Endothelial cell of umbilical vein (primary cell): ENCODE measurements at regions not wholly inside any gene's neighbourhood (a gene's known extent, or its start where the extent isn't known, plus 50 kb on each side); places are given as distances from the start of the nearest gene placed in this dataset.

ENCODE experiments used
- BruUV-seq: library from RNA; stranded (reverse); fragments of 400-500 nt; replicated peaks from 2 replicates; lab custom pipeline; 2021; lab: Mats Ljungman, UMichigan
- CTCF ChIA-PET: fragments of 300-600, 350-600 bp; sonication (Branson Sonifier 250); formaldehyde crosslinking; loops from one replicate; lab custom pipeline; 2021; ENCODE audit warnings: antibody characterized with exemption, inconsistent platforms; lab: Charles Lee
- POLR2A ChIA-PET: fragments of 300-600, 350-600 bp; sonication (Branson Sonifier 250); formaldehyde crosslinking; loops from one replicate; lab custom pipeline; 2021; ENCODE audit warnings: antibody characterized with exemption, inconsistent platforms; lab: Charles Lee
- DNase-seq: peaks from one replicate; pipeline ENCODE4 v3.0.0-alpha.2; 2011; ENCODE audit warnings: low read depth, low spot score
- FAIRE-seq: peaks from 2 replicates; lab custom pipeline; 2011; peaks lifted over from hg19 to GRCh38; lab: Jason Lieb, UNC
- H2AFZ ChIP-seq: 2 replicates; pipeline ENCODE4 v1.6.0; 2012; ENCODE audit warnings: low read depth, low read length, control low read depth, inconsistent platforms
- H3K27ac ChIP-seq: 2 replicates; pipeline ENCODE4 v1.5.1; 2011; ENCODE audit warnings: low read depth, mild to moderate bottlenecking, control low read depth, low read length, moderate library complexity; ENCODE audit not compliant: insufficient read depth
- H3K27me3 ChIP-seq, 2 experiments: 2 replicates each; pipeline versions ENCODE4 v1.6.0 to v1.6.1; 2011; ENCODE audit warnings: low read length in 2 of 2, mixed read lengths in 1 of 2; ENCODE audit not compliant: control insufficient read depth in 2 of 2, insufficient read depth in 2 of 2
- H3K36me3 ChIP-seq, 2 experiments: 2 replicates in 1 of 2; 3 replicates in 1 of 2; pipeline ENCODE4 v1.5.1; 2011; ENCODE audit warnings: low read length in 2 of 2, mild to moderate bottlenecking in 1 of 2, moderate library complexity in 1 of 2; ENCODE audit not compliant: control insufficient read depth in 2 of 2, insufficient read depth in 2 of 2; ENCODE audit errors: extremely low read depth in 1 of 2
- H3K4me1 ChIP-seq: 3 replicates; pipeline ENCODE4 v1.5.1; 2011; ENCODE audit warnings: mild to moderate bottlenecking, low read length; ENCODE audit not compliant: control insufficient read depth, insufficient read depth; ENCODE audit errors: extremely low read depth
- H3K4me2 ChIP-seq: 2 replicates; pipeline ENCODE4 v1.6.1; 2011; ENCODE audit warnings: low read length, control low read depth, mixed read lengths; ENCODE audit not compliant: insufficient read depth
- H3K4me3 ChIP-seq, 3 experiments: fragments of 200-600 bp in 1 of 3; sonication (generic), shearing (Covaris generic) in 1 of 3; replicated peaks in 1 of 3; 2 replicates each; pipeline ENCODE4 v1.5.1; 2011 to 2016; ENCODE audit warnings: control low read depth in 3 of 3, low read length in 3 of 3, mild to moderate bottlenecking in 2 of 3, inconsistent platforms in 1 of 3, low read depth in 1 of 3, moderate library complexity in 1 of 3; ENCODE audit not compliant: insufficient read depth in 1 of 3
- H3K79me2 ChIP-seq: 2 replicates; pipeline ENCODE4 v1.6.0; 2012; ENCODE audit warnings: low read length, inconsistent platforms; ENCODE audit not compliant: control insufficient read depth, insufficient read depth
- H3K9ac ChIP-seq: replicated peaks from 2 replicates; pipeline ENCODE3; 2011; ENCODE audit warnings: low read length, control low read depth; ENCODE audit not compliant: insufficient read depth; ENCODE audit errors: extremely low read depth
- H3K9me1 ChIP-seq: replicated peaks from 3 replicates; pipeline ENCODE4 v1.6.0; 2011; ENCODE audit warnings: mild to moderate bottlenecking, low read length; ENCODE audit not compliant: control insufficient read depth, insufficient read depth; ENCODE audit errors: extremely low read depth
- H3K9me3 ChIP-seq: replicated peaks from 2 replicates; pipeline ENCODE4 v1.5.1; 2012; ENCODE audit warnings: low read length, inconsistent platforms; ENCODE audit not compliant: control insufficient read depth, insufficient read depth
- H4K20me1 ChIP-seq: replicated peaks from 2 replicates; pipeline ENCODE3; 2011; ENCODE audit warnings: mild to moderate bottlenecking, low read length; ENCODE audit not compliant: control insufficient read depth, insufficient read depth; ENCODE audit errors: extremely low read depth
- EZH2 ChIP-seq: IDR thresholded peaks from 2 replicates; pipeline ENCODE4 v1.6.1; 2012; ENCODE audit warnings: borderline replicate concordance, low read depth, mild to moderate bottlenecking, moderate library complexity, low read length, inconsistent platforms; ENCODE audit not compliant: severe bottlenecking
- FOS ChIP-seq: IDR thresholded peaks from 2 replicates; pipeline ENCODE4 v1.6.1; 2011; ENCODE audit warnings: mild to moderate bottlenecking, low read length, moderate library complexity, borderline replicate concordance; ENCODE audit not compliant: insufficient read depth
- GATA2 ChIP-seq: IDR thresholded peaks from 2 replicates; pipeline ENCODE4 v1.7.0; 2011; ENCODE audit warnings: low read depth, mild to moderate bottlenecking, moderate library complexity, mixed read lengths, low read length; ENCODE audit not compliant: insufficient read length, insufficient read depth
- JUN ChIP-seq: IDR thresholded peaks from 2 replicates; pipeline ENCODE4 v1.6.1; 2011; ENCODE audit warnings: borderline replicate concordance, low read depth; ENCODE audit not compliant: insufficient read length, insufficient read depth
- MYC ChIP-seq: IDR thresholded peaks from one replicate; pipeline ENCODE4 v1.6.1; 2011; ENCODE audit warnings: mild to moderate bottlenecking, low read depth, low read length
- POLR2A ChIP-seq: IDR thresholded peaks from 2 replicates; pipeline ENCODE4 v1.6.1; 2012; ENCODE audit warnings: low read depth, mild to moderate bottlenecking, control low read depth, low read length
- POLR2AphosphoS5 ChIP-seq: IDR thresholded peaks from 2 replicates; pipeline ENCODE4 v1.6.1; 2012; ENCODE audit warnings: low read depth, mild to moderate bottlenecking, control low read depth, low read length, moderate library complexity; ENCODE audit not compliant: insufficient read depth
- dilution Hi-C: fragments of 300-500 bp; cut with MboI; formaldehyde crosslinking; loops from one replicate; pipeline ENCODE4 v1.15.0; 2019; ENCODE audit warnings: low sequenced_read_pairs; ENCODE audit not compliant: extremely low pct_ligation_motif_present
- intact Hi-C: fragments of 100-400 bp; cut with micrococcal nuclease; formaldehyde crosslinking; loops from one replicate; pipeline ENCODE4 v1.10.0; 2022
- TF ChIP-seq, protein P1 (sequence below), 2 donors: IDR thresholded peaks; 1 replicate in 1 of 2; 2 replicates in 1 of 2; pipeline ENCODE4 v1.5.1; 2011; ENCODE audit warnings: low read length in 2 of 2, mild to moderate bottlenecking in 2 of 2, moderate library complexity in 2 of 2, control low read depth in 1 of 2, inconsistent platforms in 1 of 2, low read depth in 1 of 2; ENCODE audit not compliant: insufficient read depth in 1 of 2; ENCODE audit errors: extremely low read depth in 1 of 2
- TF ChIP-seq, protein P2 (sequence below): IDR thresholded peaks from 2 replicates; pipeline ENCODE4 v1.6.1; 2011; ENCODE audit not compliant: insufficient read depth, insufficient read length

DNA sequence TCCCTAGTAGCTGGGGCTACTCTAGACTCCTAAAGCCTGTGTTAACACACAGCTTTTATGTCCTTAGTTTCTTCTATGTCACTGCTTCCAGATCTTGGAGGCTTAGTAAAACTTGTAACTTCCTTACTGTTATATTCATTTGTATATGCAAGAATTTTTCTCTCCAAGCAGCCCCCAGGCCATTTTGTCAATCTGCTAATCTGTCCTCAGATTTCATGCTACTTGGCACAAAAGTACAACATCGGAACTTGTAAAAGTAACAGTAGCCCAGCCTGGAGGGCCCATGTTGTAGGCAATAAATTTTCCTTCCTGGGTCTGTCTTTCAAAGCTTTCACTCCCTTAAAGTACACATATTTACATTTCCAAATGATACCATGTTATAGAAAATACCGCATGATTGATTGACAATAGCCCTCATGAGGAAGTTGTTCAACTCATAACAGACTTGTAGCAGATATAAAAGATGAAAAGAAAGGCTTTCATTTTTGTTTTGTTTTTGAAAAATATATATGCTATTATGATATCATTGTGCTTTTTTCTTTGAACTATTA lies 324.2 kb downstream of the NEK10 start:
- Histone ChIP-seq H2AFZ (no peak overlapping the region), H3K4me1 (no peaks in the 10 kb centered on the region), H3K4me2 (no peak overlapping the region), H4K20me1 (no peaks in the 10 kb centered on the region), H3K79me2 (no peaks in the 10 kb centered on the region), H3K9me3 (peaks cover 2% of the 10 kb centered on the region), H3K9ac (no peak overlapping the region), H3K36me3 (no peaks in the 10 kb centered on the region), H3K27me3 (no peaks in the 10 kb centered on the region), H3K9me1 (no peaks in the 10 kb centered on the region), H3K4me3 (no peak overlapping the region), H3K27ac (no peak overlapping the region)
- no TSS peak for BruUV-seq
- DNase-seq (no peak), FAIRE-seq (no peak)
- dilution Hi-C loops = no loop called here
- POLR2A ChIA-PET = no interaction called here
- TF ChIP-seq, protein P1, sequence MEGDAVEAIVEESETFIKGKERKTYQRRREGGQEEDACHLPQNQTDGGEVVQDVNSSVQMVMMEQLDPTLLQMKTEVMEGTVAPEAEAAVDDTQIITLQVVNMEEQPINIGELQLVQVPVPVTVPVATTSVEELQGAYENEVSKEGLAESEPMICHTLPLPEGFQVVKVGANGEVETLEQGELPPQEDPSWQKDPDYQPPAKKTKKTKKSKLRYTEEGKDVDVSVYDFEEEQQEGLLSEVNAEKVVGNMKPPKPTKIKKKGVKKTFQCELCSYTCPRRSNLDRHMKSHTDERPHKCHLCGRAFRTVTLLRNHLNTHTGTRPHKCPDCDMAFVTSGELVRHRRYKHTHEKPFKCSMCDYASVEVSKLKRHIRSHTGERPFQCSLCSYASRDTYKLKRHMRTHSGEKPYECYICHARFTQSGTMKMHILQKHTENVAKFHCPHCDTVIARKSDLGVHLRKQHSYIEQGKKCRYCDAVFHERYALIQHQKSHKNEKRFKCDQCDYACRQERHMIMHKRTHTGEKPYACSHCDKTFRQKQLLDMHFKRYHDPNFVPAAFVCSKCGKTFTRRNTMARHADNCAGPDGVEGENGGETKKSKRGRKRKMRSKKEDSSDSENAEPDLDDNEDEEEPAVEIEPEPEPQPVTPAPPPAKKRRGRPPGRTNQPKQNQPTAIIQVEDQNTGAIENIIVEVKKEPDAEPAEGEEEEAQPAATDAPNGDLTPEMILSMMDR (IDR thresholded peaks at IDR 0.05; ENCODE audit: extremely low read depth in 1 of 2, insufficient read depth in 1 of 2, low read depth in 1 of 2, low read length in 2 of 2) = no peak
- no peak for TF ChIP-seq GATA2
- no peak for TF ChIP-seq JUN
- TF ChIP-seq, protein P2, sequence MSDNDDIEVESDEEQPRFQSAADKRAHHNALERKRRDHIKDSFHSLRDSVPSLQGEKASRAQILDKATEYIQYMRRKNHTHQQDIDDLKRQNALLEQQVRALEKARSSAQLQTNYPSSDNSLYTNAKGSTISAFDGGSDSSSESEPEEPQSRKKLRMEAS = no peak
- no peak for TF ChIP-seq POLR2A
- no peak for TF ChIP-seq MYC
- TF ChIP-seq EZH2 = no peak
- no peak for TF ChIP-seq POLR2AphosphoS5
- TF ChIP-seq FOS = no peak
- intact Hi-C loops = no loop called here
- CTCF ChIA-PET = no interaction called here
